ENCODE measurements at regions not wholly inside any gene's neighbourhood (a gene's known extent, or its start where the extent isn't known, plus 50 kb on each side); places are given as distances from the start of the nearest gene placed in this dataset.

DNA sequence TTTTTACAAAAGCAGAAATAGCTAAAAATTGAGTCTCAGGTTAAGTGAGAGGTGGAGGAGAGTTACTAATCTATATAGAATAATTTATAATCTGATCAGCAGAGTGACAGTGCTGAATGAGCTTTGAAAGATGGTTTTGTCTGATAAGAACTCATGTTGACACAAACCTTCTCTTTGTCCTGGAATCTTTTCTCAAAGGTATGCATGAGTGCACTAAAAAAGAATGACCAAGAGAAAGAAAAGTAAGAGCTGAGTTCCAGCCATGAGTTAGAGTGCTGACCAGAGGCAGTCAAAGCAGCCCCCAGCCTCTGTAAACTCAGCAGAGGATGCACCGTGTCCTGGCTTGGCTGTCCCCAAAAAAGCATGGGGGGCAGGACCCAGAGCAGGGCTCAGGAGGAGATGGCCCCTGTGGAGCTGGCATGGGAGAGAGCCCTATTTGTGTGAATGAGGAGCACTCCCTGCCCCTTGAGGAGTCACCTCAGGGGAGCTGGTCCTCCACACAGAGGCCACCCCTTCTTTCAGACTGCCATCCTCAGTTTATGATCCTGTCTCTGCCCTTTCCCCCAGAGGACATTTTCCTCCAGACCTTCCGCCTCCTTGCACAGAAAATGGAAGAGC lies 129.8 kb downstream of the SEC23A start:
- H3K4me3 ChIP-seq (ENCODE audit: low read depth, low read length) = no peak overlapping the region
- in situ Hi-C loops (cut with HindIII; ENCODE audit: low sequenced_read_pairs) = no loop called here
- TF ChIP-seq, protein P1, sequence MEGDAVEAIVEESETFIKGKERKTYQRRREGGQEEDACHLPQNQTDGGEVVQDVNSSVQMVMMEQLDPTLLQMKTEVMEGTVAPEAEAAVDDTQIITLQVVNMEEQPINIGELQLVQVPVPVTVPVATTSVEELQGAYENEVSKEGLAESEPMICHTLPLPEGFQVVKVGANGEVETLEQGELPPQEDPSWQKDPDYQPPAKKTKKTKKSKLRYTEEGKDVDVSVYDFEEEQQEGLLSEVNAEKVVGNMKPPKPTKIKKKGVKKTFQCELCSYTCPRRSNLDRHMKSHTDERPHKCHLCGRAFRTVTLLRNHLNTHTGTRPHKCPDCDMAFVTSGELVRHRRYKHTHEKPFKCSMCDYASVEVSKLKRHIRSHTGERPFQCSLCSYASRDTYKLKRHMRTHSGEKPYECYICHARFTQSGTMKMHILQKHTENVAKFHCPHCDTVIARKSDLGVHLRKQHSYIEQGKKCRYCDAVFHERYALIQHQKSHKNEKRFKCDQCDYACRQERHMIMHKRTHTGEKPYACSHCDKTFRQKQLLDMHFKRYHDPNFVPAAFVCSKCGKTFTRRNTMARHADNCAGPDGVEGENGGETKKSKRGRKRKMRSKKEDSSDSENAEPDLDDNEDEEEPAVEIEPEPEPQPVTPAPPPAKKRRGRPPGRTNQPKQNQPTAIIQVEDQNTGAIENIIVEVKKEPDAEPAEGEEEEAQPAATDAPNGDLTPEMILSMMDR (IDR thresholded peaks at IDR 0.05; ENCODE audit: low read depth, low read length, missing control alignments) = no peak
- no peak for DNase-seq (ENCODE audit: low read depth)

DNA sequence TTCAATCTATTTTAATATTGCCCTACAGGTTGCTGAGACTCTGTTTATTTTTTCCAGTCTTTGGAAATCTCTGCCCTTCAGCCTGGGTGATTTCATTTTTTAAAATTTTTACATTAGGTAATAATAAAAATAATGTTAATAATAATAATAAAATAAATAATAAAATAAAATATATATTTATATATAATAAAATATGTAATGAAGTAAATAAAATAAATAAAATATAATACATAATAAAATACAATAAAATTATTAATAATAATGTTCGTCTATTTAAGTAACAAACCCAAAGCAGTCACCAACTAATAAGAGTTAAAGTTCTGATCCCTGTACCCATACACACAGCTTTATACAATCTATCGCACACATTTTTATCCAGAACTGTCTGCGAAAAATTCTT lies 130.5 kb downstream of the SEC23A start:
- in situ Hi-C loops (cut with HindIII; ENCODE audit: low sequenced_read_pairs) = no loop called here
- no peak overlapping the region for H3K4me3 ChIP-seq (ENCODE audit: low read depth, low read length)
- TF ChIP-seq, protein P1 (IDR thresholded peaks at IDR 0.05; ENCODE audit: low read depth, low read length, missing control alignments) = no peak
- no peak for DNase-seq (ENCODE audit: low read depth)

DNA sequence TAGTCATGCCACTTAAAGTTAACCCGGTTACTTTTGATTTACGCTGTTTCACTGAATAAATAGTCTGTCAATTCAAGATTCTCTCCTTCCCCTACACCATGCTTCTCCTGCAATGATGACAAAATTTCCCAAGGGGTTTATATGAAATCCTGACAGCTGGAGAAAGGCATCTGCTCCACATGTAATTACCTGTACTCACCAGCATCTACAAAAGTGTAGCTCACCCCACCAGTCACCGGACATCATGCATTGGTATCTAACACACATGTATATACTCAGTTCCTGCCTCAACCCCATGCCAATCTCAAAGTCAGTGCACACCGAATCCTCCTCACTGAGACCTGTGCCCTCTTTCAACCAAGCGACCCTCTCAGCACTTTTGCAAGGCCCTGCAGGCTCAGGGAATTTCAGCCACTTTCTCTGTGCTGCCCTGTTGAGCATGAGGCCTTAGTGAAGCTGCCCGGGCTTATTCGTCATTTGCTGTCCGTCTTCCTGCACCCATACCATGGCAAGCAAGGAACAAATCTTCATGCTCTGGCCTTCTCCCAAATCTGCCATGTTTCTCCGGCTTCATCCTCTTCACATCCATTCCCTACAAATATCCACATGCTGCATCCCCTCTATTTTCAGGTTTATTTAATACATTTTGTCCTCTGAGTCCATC lies 131.6 kb downstream of the SEC23A start:
- H3K4me3 ChIP-seq (ENCODE audit: low read depth, low read length) = no peak overlapping the region
- no peak for DNase-seq (ENCODE audit: low read depth)
- in situ Hi-C loops (cut with HindIII; ENCODE audit: low sequenced_read_pairs) = no loop called here
- TF ChIP-seq, protein P1 (IDR thresholded peaks at IDR 0.05; ENCODE audit: low read depth, low read length, missing control alignments) = no peak

DNA sequence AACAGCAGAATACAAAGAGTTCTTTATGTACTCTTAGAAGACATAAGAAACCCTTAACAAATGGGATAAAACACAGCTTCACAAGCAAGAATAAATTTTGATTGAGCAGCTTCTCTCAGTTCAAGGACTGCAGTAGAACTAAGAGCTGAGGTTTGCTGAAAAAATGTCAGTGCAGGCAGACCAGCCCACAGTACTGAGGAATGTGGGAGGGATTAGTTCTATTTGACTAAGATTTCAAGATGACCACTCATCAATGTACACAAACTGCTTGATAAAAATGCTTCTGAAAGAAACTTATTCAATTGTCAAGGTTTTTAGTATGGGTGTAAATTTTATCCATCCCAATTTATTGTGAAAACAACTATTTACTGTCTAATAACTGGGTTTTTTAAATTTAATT lies 138.4 kb downstream of the SEC23A start:
- DNase-seq (ENCODE audit: low read depth) = peak; percentile 27
- in situ Hi-C loops (cut with HindIII; ENCODE audit: low sequenced_read_pairs) = no loop called here
- TF ChIP-seq, protein P1 (IDR thresholded peaks at IDR 0.05; ENCODE audit: low read depth, low read length, missing control alignments) = no peak
- H3K4me3 ChIP-seq (ENCODE audit: low read depth, low read length) = no peak overlapping the region

DNA sequence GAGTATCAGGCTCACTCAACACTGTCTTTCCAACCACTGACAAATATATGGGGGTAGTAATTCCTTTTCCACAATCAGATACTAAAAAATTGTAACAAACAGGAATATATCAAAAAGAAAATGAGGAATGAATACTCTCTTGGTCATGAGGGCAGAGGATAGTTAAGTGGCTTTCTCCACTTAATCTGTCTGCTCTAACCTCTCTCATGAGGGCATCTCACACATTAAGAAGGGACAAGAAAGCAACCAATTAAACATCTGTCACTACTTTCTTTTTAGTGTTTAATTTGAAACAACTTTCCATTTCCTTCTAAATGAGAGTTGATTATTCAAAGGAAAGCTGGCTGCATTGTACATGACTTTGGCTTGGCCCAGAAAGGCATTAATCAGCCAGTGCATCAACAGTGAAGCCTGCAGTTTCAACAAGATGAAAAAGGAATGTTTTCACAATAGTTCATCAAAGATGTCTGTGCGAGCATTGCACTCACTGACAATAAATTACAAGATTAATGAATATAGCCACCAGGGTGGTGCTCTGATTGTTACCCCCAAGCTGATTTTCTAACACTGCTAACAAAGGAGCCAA lies 142.0 kb downstream of the SEC23A start:
- no peak for DNase-seq (ENCODE audit: low read depth)
- no peak overlapping the region for H3K4me3 ChIP-seq (ENCODE audit: low read depth, low read length)
- TF ChIP-seq, protein P1 (IDR thresholded peaks at IDR 0.05; ENCODE audit: low read depth, low read length, missing control alignments) = no peak
- in situ Hi-C loops (cut with HindIII; ENCODE audit: low sequenced_read_pairs) = no loop called here

DNA sequence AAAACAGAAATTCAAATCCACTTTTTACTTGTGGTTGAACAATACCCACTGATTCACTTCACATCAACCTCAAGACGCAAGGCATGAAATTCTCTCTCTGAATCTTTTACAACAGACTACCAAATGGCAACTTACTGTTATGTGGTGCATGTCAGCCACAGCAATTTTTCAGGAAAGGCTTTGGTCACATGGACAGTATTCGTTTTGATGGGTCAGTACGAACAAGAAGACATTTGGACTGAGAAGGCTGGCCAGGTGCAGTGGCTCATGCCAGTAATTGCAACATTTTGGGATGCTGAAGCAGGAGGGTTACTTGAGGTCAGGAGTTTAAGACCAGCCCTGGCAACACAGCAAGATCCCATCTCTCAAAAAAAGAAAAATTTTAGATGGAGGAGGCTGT lies 144.0 kb downstream of the SEC23A start:
- H3K4me3 ChIP-seq (ENCODE audit: low read depth, low read length) = no peak overlapping the region
- TF ChIP-seq, protein P1 (IDR thresholded peaks at IDR 0.05; ENCODE audit: low read depth, low read length, missing control alignments) = no peak
- no peak for DNase-seq (ENCODE audit: low read depth)
- in situ Hi-C loops (cut with HindIII; ENCODE audit: low sequenced_read_pairs) = no loop called here

Data from astrocyte of the cerebellum (primary cell).